Neural cell (in vitro differentiated cells): ENCODE measurements at regions not wholly inside any gene's neighbourhood (a gene's known extent, or its start where the extent isn't known, plus 50 kb on each side); places are given as distances from the start of the nearest gene placed in this dataset.

ENCODE experiments used
- H2AFZ ChIP-seq: fragments of 200-600, 300-800 bp; sonication (generic), shearing (Covaris generic); 2 replicates; pipeline ENCODE4 v1.6.0; 2014; ENCODE audit warnings: low read depth, mild to moderate bottlenecking, antibody characterized with exemption, low read length, moderate library complexity
- H3F3A ChIP-seq: fragments of 200-600 bp; shearing (Covaris generic); 2 replicates; pipeline ENCODE4 v1.6.1; 2016; ENCODE audit warnings: mild to moderate bottlenecking, moderate library complexity, mixed read lengths, antibody characterized with exemption, low read length; ENCODE audit not compliant: insufficient read depth, poor library complexity, severe bottlenecking
- H3K27ac ChIP-seq: fragments of 200-600, 300-800 bp; sonication (generic), shearing (Covaris generic); 2 replicates; pipeline ENCODE4 v1.5.1; 2014; ENCODE audit warnings: mild to moderate bottlenecking, low read length, moderate library complexity
- H3K27me3 ChIP-seq: fragments of 300-800, 200-600 bp; sonication (generic), shearing (Covaris generic); 2 replicates; pipeline ENCODE4 v1.6.0; 2014; ENCODE audit warnings: mild to moderate bottlenecking, low read depth, low read length, moderate library complexity; ENCODE audit not compliant: insufficient read depth
- H3K36me3 ChIP-seq: fragments of 300-800, 200-600 bp; sonication (generic), shearing (Covaris generic); 2 replicates; pipeline ENCODE4 v1.5.1; 2014; ENCODE audit warnings: mild to moderate bottlenecking, antibody characterized with exemption, low read length, moderate library complexity; ENCODE audit not compliant: insufficient read depth
- H3K4me2 ChIP-seq: fragments of 300-800, 200-600 bp; sonication (generic), shearing (Covaris generic); 2 replicates; pipeline ENCODE4 v1.6.0; 2014; ENCODE audit warnings: mild to moderate bottlenecking, low read length
- H3K4me3 ChIP-seq: fragments of 300-800, 200-600 bp; sonication (generic), shearing (Covaris generic); 2 replicates; pipeline ENCODE4 v1.5.1; 2014; ENCODE audit warnings: mild to moderate bottlenecking, low read length, moderate library complexity
- H3K79me2 ChIP-seq: fragments of 200-600 bp; shearing (Covaris generic); replicated peaks from 2 replicates; pipeline ENCODE4 v1.6.0; 2014; ENCODE audit warnings: mild to moderate bottlenecking, low read length, moderate library complexity; ENCODE audit not compliant: insufficient read depth
- H3K9ac ChIP-seq: fragments of 300-800, 200-600 bp; sonication (generic), shearing (Covaris generic); 2 replicates; pipeline ENCODE4 v1.6.1; 2016; ENCODE audit warnings: mild to moderate bottlenecking, low read length, mixed read lengths
- H3K9me2 ChIP-seq: fragments of 200-600 bp; shearing (Covaris generic); 2 replicates; pipeline ENCODE4 v1.6.1; 2016; ENCODE audit warnings: mild to moderate bottlenecking, low read length, mixed read lengths; ENCODE audit not compliant: insufficient read depth
- H3K9me3 ChIP-seq: fragments of 200-600, 300-800 bp; sonication (generic), shearing (Covaris generic); 2 replicates; pipeline ENCODE4 v1.6.1; 2016; ENCODE audit warnings: mild to moderate bottlenecking, mixed run types, low read length, moderate library complexity, mixed read lengths
- H4K20me1 ChIP-seq: fragments of 200-600 bp; shearing (Covaris generic); 2 replicates; pipeline ENCODE4 v1.6.1; 2016; ENCODE audit warnings: mild to moderate bottlenecking, mixed run types; ENCODE audit not compliant: insufficient read depth
- CTCF ChIP-seq: fragments of 450-650 bp; IDR thresholded peaks from 2 replicates; pipeline ENCODE4 v1.5.1; 2014; ENCODE audit warnings: antibody characterized with exemption, mild to moderate bottlenecking, moderate library complexity; ENCODE audit not compliant: poor library complexity, severe bottlenecking
- EP300 ChIP-seq: fragments of 450-650 bp; conservative IDR thresholded peaks from 2 replicates; pipeline ENCODE4 v1.6.1; 2014; ENCODE audit warnings: antibody characterized with exemption, mild to moderate bottlenecking, moderate library complexity; ENCODE audit not compliant: poor library complexity, severe bottlenecking
- EZH2 ChIP-seq: fragments of 200-600, 300-800 bp; shearing (Covaris generic), sonication (generic); IDR thresholded peaks from 2 replicates; pipeline ENCODE4 v1.6.1; 2014; ENCODE audit warnings: antibody characterized with exemption, low read length, borderline replicate concordance, mild to moderate bottlenecking; ENCODE audit not compliant: insufficient read depth, poor library complexity, severe bottlenecking
- MXI1 ChIP-seq: fragments of 450-650 bp; conservative IDR thresholded peaks from 2 replicates; pipeline ENCODE4 v1.6.1; 2014; ENCODE audit warnings: antibody characterized with exemption, mild to moderate bottlenecking; ENCODE audit not compliant: poor library complexity, severe bottlenecking
- POLR2AphosphoS5 ChIP-seq: IDR thresholded peaks from 2 replicates; pipeline ENCODE4 v1.6.1; 2012
- RAD21 ChIP-seq: fragments of 450-650 bp; conservative IDR thresholded peaks from 2 replicates; pipeline ENCODE4 v1.6.1; 2014; ENCODE audit warnings: antibody characterized with exemption, mild to moderate bottlenecking, moderate library complexity
- REST ChIP-seq: IDR thresholded peaks from 2 replicates; pipeline ENCODE4 v1.6.1; 2012; ENCODE audit warnings: borderline replicate concordance
- SMC3 ChIP-seq: fragments of 450-650 bp; conservative IDR thresholded peaks from 2 replicates; pipeline ENCODE4 v1.6.1; 2014; ENCODE audit warnings: antibody characterized with exemption, mild to moderate bottlenecking, moderate library complexity; ENCODE audit not compliant: poor library complexity
- TAF1 ChIP-seq: IDR thresholded peaks from 2 replicates; pipeline ENCODE4 v1.6.1; 2012; ENCODE audit warnings: low read depth

GRCh38 chr4:181890031-181890430, 353.2 kb upstream of the TENM3 start:
- Histone ChIP-seq H3K4me2 (no peak overlapping the region), H3K36me3 (no peaks in the 10 kb centered on the region), H3K27me3 (no peaks in the 10 kb centered on the region), H3K9me3 (no peaks in the 10 kb centered on the region), H3K27ac (no peak overlapping the region), H3K79me2 (no peaks in the 10 kb centered on the region), H3K9ac (no peak overlapping the region), H3K9me2 (no peaks in the 10 kb centered on the region), H4K20me1 (no peaks in the 10 kb centered on the region), H3K4me3 (no peak overlapping the region), H3F3A (no peaks in the 10 kb centered on the region), H2AFZ (no peak overlapping the region)
- no peak for TF ChIP-seq REST
- no peak for TF ChIP-seq EZH2
- no peak for TF ChIP-seq SMC3
- TF ChIP-seq CTCF: no peak
- TF ChIP-seq TAF1: no peak
- TF ChIP-seq MXI1: no peak
- TF ChIP-seq POLR2AphosphoS5: no peak
- TF ChIP-seq RAD21: no peak
- no peak for TF ChIP-seq EP300

- Histone ChIP-seq H3K9me2 (no peaks in the 10 kb centered on the region), H3K79me2 (no peaks in the 10 kb centered on the region), H3K9me3 (no peaks in the 10 kb centered on the region), H3K9ac (no peak overlapping the region), H2AFZ (no peak overlapping the region), H3K27me3 (no peaks in the 10 kb centered on the region), H3F3A (no peaks in the 10 kb centered on the region), H3K27ac (peak overlapping the region; percentile 14), H3K4me3 (no peak overlapping the region), H3K4me2 (no peak overlapping the region), H4K20me1 (no peaks in the 10 kb centered on the region), H3K36me3 (no peaks in the 10 kb centered on the region)
- TF ChIP-seq POLR2AphosphoS5 (peak; percentile 40), REST (no peak), MXI1 (no peak), CTCF (no peak), EP300 (peak; percentile 37)
Measured at GRCh38 chr4:181890911-181891310, 352.3 kb upstream of the TENM3 start.
